Keratinocyte (primary cell): ENCODE measurements at regions not wholly inside any gene's neighbourhood (a gene's known extent, or its start where the extent isn't known, plus 50 kb on each side); places are given as distances from the start of the nearest gene placed in this dataset.

Experiments used
- DNase-seq: peaks from one replicate; pipeline ENCODE4 v3.0.0-alpha.2; 2011; ENCODE audit warnings: low read depth, missing footprints, low spot score
- FAIRE-seq: peaks from 2 replicates; lab custom pipeline; 2011; peaks lifted over from hg19 to GRCh38; lab: Jason Lieb, UNC
- H2AFZ ChIP-seq: 2 replicates; pipeline ENCODE4 v1.6.0; 2012; ENCODE audit warnings: low read length, control low read depth, inconsistent platforms; ENCODE audit not compliant: control insufficient read depth
- H3K27ac ChIP-seq: 2 replicates; pipeline ENCODE4 v1.5.1; 2011; ENCODE audit warnings: low read length; ENCODE audit not compliant: control insufficient read depth, insufficient read depth
- H3K27me3 ChIP-seq: 3 replicates; pipeline ENCODE4 v1.6.0; 2011; ENCODE audit warnings: low read length; ENCODE audit not compliant: control insufficient read depth, insufficient read depth; ENCODE audit errors: extremely low read depth
- H3K36me3 ChIP-seq, 2 experiments: 2 replicates in 1 of 2; 3 replicates in 1 of 2; pipeline ENCODE4 v1.5.1; 2011; ENCODE audit warnings: low read length in 2 of 2, mild to moderate bottlenecking in 1 of 2; ENCODE audit not compliant: control insufficient read depth in 2 of 2, insufficient read depth in 2 of 2; ENCODE audit errors: extremely low read depth in 1 of 2
- H3K4me1 ChIP-seq: 3 replicates; pipeline ENCODE4 v1.5.1; 2011; ENCODE audit warnings: low read length; ENCODE audit not compliant: control insufficient read depth, insufficient read depth; ENCODE audit errors: extremely low read depth
- H3K4me2 ChIP-seq: 3 replicates; pipeline ENCODE4 v1.6.0; 2011; ENCODE audit warnings: low read depth, low read length; ENCODE audit not compliant: control insufficient read depth, insufficient read depth; ENCODE audit errors: extremely low read depth
- H3K4me3 ChIP-seq, 3 experiments: fragments of 200-600 bp in 1 of 3; sonication (generic) in 1 of 3; 2 replicates in 2 of 3; 3 replicates in 1 of 3; pipeline ENCODE4 v1.5.1; 2011 to 2016; ENCODE audit warnings: low read length in 3 of 3, mild to moderate bottlenecking in 3 of 3, control low read depth in 2 of 3, inconsistent platforms in 1 of 3, low read depth in 1 of 3, mixed read lengths in 1 of 3, mixed run types in 1 of 3, moderate library complexity in 1 of 3; ENCODE audit not compliant: control insufficient read depth in 2 of 3, insufficient read depth in 2 of 3; ENCODE audit errors: extremely low read depth in 1 of 3
- H3K79me2 ChIP-seq: 2 replicates; pipeline ENCODE4 v1.6.0; 2012; ENCODE audit warnings: low read length; ENCODE audit not compliant: control insufficient read depth, insufficient read depth
- H3K9ac ChIP-seq: 3 replicates; pipeline ENCODE4 v1.6.0; 2011; ENCODE audit warnings: low read length; ENCODE audit not compliant: control insufficient read depth, insufficient read depth; ENCODE audit errors: extremely low read depth
- H3K9me1 ChIP-seq: 3 replicates; pipeline ENCODE4 v1.6.0; 2011; ENCODE audit warnings: low read length; ENCODE audit not compliant: control insufficient read depth, insufficient read depth; ENCODE audit errors: extremely low read depth
- H3K9me3 ChIP-seq: 2 replicates; pipeline ENCODE4 v1.5.1; 2012; ENCODE audit warnings: low read depth, low read length; ENCODE audit not compliant: control insufficient read depth
- H4K20me1 ChIP-seq: 3 replicates; pipeline ENCODE4 v1.6.0; 2011; ENCODE audit warnings: low read length; ENCODE audit not compliant: control insufficient read depth, insufficient read depth; ENCODE audit errors: extremely low read depth
- CTCF ChIP-seq, 3 experiments: IDR thresholded peaks in 1 of 3; conservative IDR thresholded peaks in 1 of 3; optimal IDR thresholded peaks in 1 of 3; 2 replicates in 2 of 3; 3 replicates in 1 of 3; pipeline versions ENCODE3 to v1.5.1; 2011; ENCODE audit warnings: low read length in 3 of 3, mild to moderate bottlenecking in 3 of 3, moderate library complexity in 2 of 3, control low read depth in 1 of 3, inconsistent platforms in 1 of 3; ENCODE audit not compliant: insufficient read depth in 2 of 3; ENCODE audit errors: extremely low read depth in 1 of 3
- EZH2 ChIP-seq: IDR thresholded peaks from one replicate; pipeline ENCODE4 v1.6.1; 2012; ENCODE audit warnings: inconsistent platforms, mild to moderate bottlenecking, low read length, moderate library complexity
- dilution Hi-C: fragments of 300-500 bp; cut with MboI; formaldehyde crosslinking; loops from one replicate; pipeline ENCODE4 v1.7.0; 2020; ENCODE audit warnings: low sequenced_read_pairs; ENCODE audit not compliant: extremely low pct_ligation_motif_present

- Histone ChIP-seq H3K4me3 (no peak overlapping the region), H3K4me2 (no peak overlapping the region), H3K27me3 (no peaks in the 10 kb centered on the region), H3K4me1 (peaks cover 2% of the 10 kb centered on the region), H3K79me2 (no peaks in the 10 kb centered on the region), H3K27ac (no peak overlapping the region), H3K36me3 (no peaks in the 10 kb centered on the region), H3K9ac (no peak overlapping the region), H3K9me1 (no peaks in the 10 kb centered on the region), H3K9me3 (no peaks in the 10 kb centered on the region), H4K20me1 (no peaks in the 10 kb centered on the region), H2AFZ (peak overlapping the region; percentile 77)
- no peak for DNase-seq
- dilution Hi-C loops = no loop called here
- FAIRE-seq = no peak
- no peak for TF ChIP-seq CTCF (optimal IDR thresholded peaks at IDR 0.05 in 1 of 3, IDR thresholded peaks at IDR 0.05 in 1 of 3, conservative IDR thresholded peaks at IDR 0.05 in 1 of 3; ENCODE audit: extremely low read depth in 1 of 3, insufficient read depth in 2 of 3, low read length in 3 of 3)
- TF ChIP-seq EZH2 = no peak
Measured at GRCh38 chr6:71028236-71028876, 71.5 kb upstream of the B3GAT2 start.

GRCh38 chr6:71028877-71029252 is 72.0 kb upstream of the B3GAT2 start:
- Histone ChIP-seq H3K4me2 (no peak overlapping the region), H3K79me2 (no peaks in the 10 kb centered on the region), H3K9ac (no peak overlapping the region), H3K27me3 (no peaks in the 10 kb centered on the region), H3K9me1 (no peaks in the 10 kb centered on the region), H2AFZ (no peak overlapping the region), H3K9me3 (no peaks in the 10 kb centered on the region), H3K27ac (no peak overlapping the region), H3K4me3 (no peak overlapping the region), H3K4me1 (peaks cover 2% of the 10 kb centered on the region), H4K20me1 (no peaks in the 10 kb centered on the region), H3K36me3 (no peaks in the 10 kb centered on the region)
- no peak for FAIRE-seq
- TF ChIP-seq CTCF (optimal IDR thresholded peaks at IDR 0.05 in 1 of 3, IDR thresholded peaks at IDR 0.05 in 1 of 3, conservative IDR thresholded peaks at IDR 0.05 in 1 of 3; ENCODE audit: extremely low read depth in 1 of 3, insufficient read depth in 2 of 3, low read length in 3 of 3) (peak in 1 of 3 experiments; percentile 28), EZH2 (no peak)
- no peak for DNase-seq
- dilution Hi-C loops = no loop called here
